HCEC 1CT (cell line): ENCODE measurements at regions not wholly inside any gene's neighbourhood (a gene's known extent, or its start where the extent isn't known, plus 50 kb on each side); places are given as distances from the start of the nearest gene placed in this dataset.

Source experiments
- DNase-seq: peaks from one replicate; pipeline ENCODE4 v3.0.0-alpha.2; 2017

- no peak for DNase-seq
Observed at GRCh38 chr14:55769877-55770276, 189.9 kb downstream of the KTN1 start.

- DNase-seq, result no peak
Observed at GRCh38 chr14:55771242-55771981, 191.4 kb downstream of the KTN1 start.

GRCh38 chr14:55772486-55772885 is 192.5 kb downstream of the KTN1 start:
- DNase-seq, result no peak

- DNase-seq, result no peak
Observed at GRCh38 chr14:55773312-55773711, 193.3 kb downstream of the KTN1 start.

GRCh38 chr14:55773984-55774545 is 194.1 kb downstream of the KTN1 start:
- no peak for DNase-seq

- DNase-seq, result no peak
Observed at GRCh38 chr14:55777877-55778276, 197.9 kb downstream of the KTN1 start.

GRCh38 chr14:55780156-55780946 is 200.3 kb downstream of the KTN1 start:
- DNase-seq, result peak; percentile 58

GRCh38 chr14:55781046-55781445 is 201.0 kb downstream of the KTN1 start:
- DNase-seq, result no peak

- peak; percentile 27 for DNase-seq
Observed at GRCh38 chr14:55782166-55782565, 202.2 kb downstream of the KTN1 start.

- no peak for DNase-seq
Observed at GRCh38 chr14:55789406-55789805, 209.4 kb downstream of the KTN1 start.

GRCh38 chr14:55794655-55795595 is 214.9 kb downstream of the KTN1 start:
- DNase-seq, result peak; percentile 10

GRCh38 chr14:55796513-55796912 is 216.5 kb downstream of the KTN1 start:
- peak; percentile 35 for DNase-seq

GRCh38 chr14:55798406-55798805 is 218.4 kb downstream of the KTN1 start:
- no peak for DNase-seq

- DNase-seq, result no peak
Observed at GRCh38 chr14:55799508-55800095, 219.6 kb downstream of the KTN1 start.

GRCh38 chr14:55800156-55800785 is 220.3 kb downstream of the KTN1 start:
- no peak for DNase-seq

- DNase-seq, result no peak
Observed at GRCh38 chr14:55801121-55801520, 221.1 kb downstream of the KTN1 start.

- peak; percentile 78 for DNase-seq
Observed at GRCh38 chr14:55802986-55803872, 223.2 kb downstream of the KTN1 start.

GRCh38 chr14:55803873-55804553 is 224.0 kb downstream of the KTN1 start:
- DNase-seq, result no peak

GRCh38 chr14:55805250-55805649 is 225.2 kb downstream of the KTN1 start:
- no peak for DNase-seq
